ENCODE measurements at regions not wholly inside any gene's neighbourhood (a gene's known extent, or its start where the extent isn't known, plus 50 kb on each side); places are given as distances from the start of the nearest gene placed in this dataset.

DNA sequence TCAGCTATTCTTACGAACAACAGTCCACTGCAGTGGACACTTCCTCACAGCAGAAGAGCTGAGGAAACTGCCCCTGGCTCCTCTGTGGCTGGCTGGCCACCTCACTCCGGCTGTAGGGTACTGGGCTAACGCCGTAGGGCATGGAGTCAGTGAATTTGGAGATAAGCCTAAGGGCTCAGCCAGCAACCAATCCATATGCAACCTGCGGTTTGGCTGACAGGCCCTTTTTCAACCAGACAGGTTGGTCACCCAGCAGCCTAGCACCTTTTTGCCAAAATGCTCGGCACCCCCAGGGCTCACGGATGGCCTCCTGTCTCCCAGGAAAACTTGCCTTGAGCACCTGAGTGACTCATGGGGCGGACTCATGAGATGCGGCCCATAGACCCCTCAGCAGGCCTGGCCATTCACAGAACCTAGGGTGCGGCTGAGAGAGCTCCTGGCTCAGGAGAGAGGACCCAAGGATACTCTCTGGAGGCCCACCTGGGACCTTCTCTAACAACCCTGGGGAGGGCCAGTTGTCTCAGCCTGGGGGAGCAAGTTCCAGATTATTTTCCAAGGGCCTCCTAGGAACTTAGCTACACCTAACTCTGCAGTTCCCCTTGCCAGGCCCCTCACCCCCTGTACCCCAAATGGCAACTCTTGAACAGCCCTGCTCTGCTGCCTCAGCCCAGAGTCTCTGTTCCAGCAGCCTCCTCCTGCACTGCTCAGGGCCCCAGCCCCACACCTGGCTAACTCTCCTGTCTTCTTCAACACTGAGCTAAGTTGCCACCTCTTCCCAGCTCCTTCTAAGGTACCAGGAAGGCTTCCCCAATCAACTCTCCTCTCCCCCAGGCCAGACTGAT, 252.1 kb downstream of the CYP26B1 start:
- no peak overlapping the region for H3K27ac Mint-ChIP-seq

DNA sequence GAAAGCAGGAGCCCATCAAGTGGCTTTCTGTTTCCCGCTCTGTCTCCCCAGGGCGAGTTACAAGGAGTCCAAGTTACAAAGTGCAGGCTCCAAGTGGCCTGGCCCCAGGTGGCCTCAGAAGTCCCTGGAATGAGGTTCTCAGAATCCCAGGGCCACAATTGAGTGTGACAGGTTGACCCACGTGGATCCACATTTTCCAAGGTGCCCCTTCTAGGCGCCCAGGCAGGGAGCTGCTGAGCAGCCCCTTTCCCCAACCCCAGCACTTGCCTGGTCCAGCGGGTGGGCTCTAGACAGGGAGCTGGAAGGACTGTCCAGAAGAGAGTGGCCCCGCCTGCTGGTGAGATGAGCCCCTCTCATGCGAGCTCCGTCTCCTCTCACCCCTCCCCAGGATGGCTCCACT, 253.4 kb downstream of the CYP26B1 start:
- no peak overlapping the region for H3K27ac Mint-ChIP-seq
- no peaks in the 10 kb centered on the region for H3K4me1 Mint-ChIP-seq
- H3K27me3 Mint-ChIP-seq (ENCODE audit: low read depth, poor library complexity): peaks cover 61% of the 10 kb centered on the region
- TF ChIP-seq, protein P1, sequence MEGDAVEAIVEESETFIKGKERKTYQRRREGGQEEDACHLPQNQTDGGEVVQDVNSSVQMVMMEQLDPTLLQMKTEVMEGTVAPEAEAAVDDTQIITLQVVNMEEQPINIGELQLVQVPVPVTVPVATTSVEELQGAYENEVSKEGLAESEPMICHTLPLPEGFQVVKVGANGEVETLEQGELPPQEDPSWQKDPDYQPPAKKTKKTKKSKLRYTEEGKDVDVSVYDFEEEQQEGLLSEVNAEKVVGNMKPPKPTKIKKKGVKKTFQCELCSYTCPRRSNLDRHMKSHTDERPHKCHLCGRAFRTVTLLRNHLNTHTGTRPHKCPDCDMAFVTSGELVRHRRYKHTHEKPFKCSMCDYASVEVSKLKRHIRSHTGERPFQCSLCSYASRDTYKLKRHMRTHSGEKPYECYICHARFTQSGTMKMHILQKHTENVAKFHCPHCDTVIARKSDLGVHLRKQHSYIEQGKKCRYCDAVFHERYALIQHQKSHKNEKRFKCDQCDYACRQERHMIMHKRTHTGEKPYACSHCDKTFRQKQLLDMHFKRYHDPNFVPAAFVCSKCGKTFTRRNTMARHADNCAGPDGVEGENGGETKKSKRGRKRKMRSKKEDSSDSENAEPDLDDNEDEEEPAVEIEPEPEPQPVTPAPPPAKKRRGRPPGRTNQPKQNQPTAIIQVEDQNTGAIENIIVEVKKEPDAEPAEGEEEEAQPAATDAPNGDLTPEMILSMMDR (IDR thresholded peaks at IDR 0.05): no peak
- H3K4me3 Mint-ChIP-seq: no peak overlapping the region
- no peaks in the 10 kb centered on the region for H3K36me3 Mint-ChIP-seq (ENCODE audit: low read depth)
- no peaks in the 10 kb centered on the region for H3K9me3 Mint-ChIP-seq
- DNase-seq: no peak

More for the DNA sequence above, 252.1 kb downstream of the CYP26B1 start:
- H3K4me3 Mint-ChIP-seq: no peak overlapping the region
- no peaks in the 10 kb centered on the region for H3K4me1 Mint-ChIP-seq
- DNase-seq: no peak
- H3K9me3 Mint-ChIP-seq: no peaks in the 10 kb centered on the region
- no peaks in the 10 kb centered on the region for H3K36me3 Mint-ChIP-seq (ENCODE audit: low read depth)
- TF ChIP-seq, protein P1 (IDR thresholded peaks at IDR 0.05): no peak
- peaks cover 59% of the 10 kb centered on the region for H3K27me3 Mint-ChIP-seq (ENCODE audit: low read depth, poor library complexity)

DNA sequence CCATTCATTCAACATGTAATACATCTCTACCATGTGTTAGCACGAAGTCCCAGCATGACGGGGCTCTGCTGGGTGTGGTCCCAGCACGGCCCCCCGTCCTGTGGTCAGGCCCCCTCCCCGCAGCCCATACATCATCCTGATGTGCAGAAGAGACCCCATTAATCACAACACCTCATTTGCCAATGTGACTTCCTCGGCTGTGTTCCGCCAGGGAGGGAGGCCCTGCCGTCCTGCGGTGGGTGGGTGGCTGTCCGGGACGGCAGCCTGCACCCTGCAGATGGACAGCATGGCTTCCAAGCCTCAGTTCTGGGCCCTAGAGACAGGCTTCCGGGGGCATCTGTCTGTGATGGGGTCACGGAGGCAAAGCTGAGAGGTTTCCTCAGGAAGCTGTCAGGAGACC, 254.0 kb downstream of the CYP26B1 start:
- DNase-seq: no peak
- peaks cover 54% of the 10 kb centered on the region for H3K27me3 Mint-ChIP-seq (ENCODE audit: low read depth, poor library complexity)
- no peaks in the 10 kb centered on the region for H3K36me3 Mint-ChIP-seq (ENCODE audit: low read depth)
- H3K4me3 Mint-ChIP-seq: no peak overlapping the region
- TF ChIP-seq, protein P1 (IDR thresholded peaks at IDR 0.05): no peak
- H3K9me3 Mint-ChIP-seq: no peaks in the 10 kb centered on the region
- H3K27ac Mint-ChIP-seq: no peak overlapping the region
- no peaks in the 10 kb centered on the region for H3K4me1 Mint-ChIP-seq

DNA sequence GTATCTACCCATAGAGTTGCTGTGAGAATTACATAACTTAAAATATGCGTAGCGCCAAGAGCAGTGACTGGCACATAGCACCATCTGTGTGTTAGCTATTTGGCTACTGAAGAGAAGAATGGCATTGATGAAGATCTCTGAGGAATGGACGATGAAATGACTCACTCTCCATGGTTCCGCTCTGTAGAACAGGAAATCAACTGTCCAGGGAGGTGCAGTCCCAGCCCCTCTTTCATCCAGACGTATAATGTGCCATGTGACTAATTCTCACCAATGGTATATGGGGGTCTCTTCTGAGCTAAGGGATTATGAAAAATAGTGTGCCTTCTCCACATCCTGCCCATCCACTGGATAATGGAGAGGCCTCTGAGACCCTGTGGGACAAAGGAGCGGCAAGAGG, 254.8 kb downstream of the CYP26B1 start:
- Mint-ChIP-seq H3K9me3 (no peaks in the 10 kb centered on the region), H3K4me1 (peaks cover 5% of the 10 kb centered on the region), H3K27me3 (ENCODE audit: low read depth, poor library complexity) (peaks cover 50% of the 10 kb centered on the region), H3K4me3 (no peak overlapping the region), H3K36me3 (ENCODE audit: low read depth) (no peaks in the 10 kb centered on the region), H3K27ac (no peak overlapping the region)
- no peak for DNase-seq
- TF ChIP-seq, protein P1 (IDR thresholded peaks at IDR 0.05): no peak

DNA sequence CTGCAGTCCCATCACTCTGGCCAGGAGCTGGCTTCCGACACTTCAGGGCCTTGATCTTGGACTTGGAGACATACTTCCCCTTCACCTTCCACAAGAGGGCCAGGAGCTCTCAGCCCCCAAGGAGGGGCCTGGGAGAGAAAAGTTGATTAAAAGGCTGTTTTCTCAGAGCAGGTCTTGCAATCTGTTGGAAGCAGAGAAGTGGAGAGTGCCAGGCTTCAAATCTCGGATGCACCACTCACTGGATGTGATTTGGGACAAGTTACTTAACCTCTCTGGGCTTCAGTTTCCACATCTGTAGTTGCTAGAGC, 255.3 kb downstream of the CYP26B1 start:
- H3K4me1 Mint-ChIP-seq: peaks cover 5% of the 10 kb centered on the region
- H3K9me3 Mint-ChIP-seq: no peaks in the 10 kb centered on the region
- DNase-seq: no peak
- H3K4me3 Mint-ChIP-seq: no peak overlapping the region
- H3K27ac Mint-ChIP-seq: no peak overlapping the region
- no peaks in the 10 kb centered on the region for H3K36me3 Mint-ChIP-seq (ENCODE audit: low read depth)
- TF ChIP-seq, protein P1 (IDR thresholded peaks at IDR 0.05): no peak
- H3K27me3 Mint-ChIP-seq (ENCODE audit: low read depth, poor library complexity): peaks cover 54% of the 10 kb centered on the region

Measured in nephron progenitor cell (in vitro differentiated cells).